K562 (cell line): ENCODE measurements at regions not wholly inside any gene's neighbourhood (a gene's known extent, or its start where the extent isn't known, plus 50 kb on each side); places are given as distances from the start of the nearest gene placed in this dataset.
"Not testable (repeated sequence)": the region's sequence is repeated elsewhere in the genome, so short reads cannot be mapped to it uniquely, and the experiment has no call there.

Source experiments
- ATAC-seq: fragments of 200-7000 bp; cut with Tn5 transposase; 3 replicates; pipeline ENCODE4 v1.9.1; 2020; ENCODE audit warnings: moderate library complexity
- BruUV-seq: library from RNA; stranded (reverse); fragments of 400-500 nt; replicated peaks from 2 replicates; lab custom pipeline; 2021; lab: Mats Ljungman, UMichigan
- CTCF ChIA-PET: fragments of 300-600 bp; formaldehyde crosslinking; extraction: SDS; loops from one replicate; lab custom pipeline; 2021; ENCODE audit warnings: low intra/inter-chr PET ratio; lab: Yijun Ruan, JAX
- POLR2A ChIA-PET: fragments of 300-600, 350-650 bp; sonication (Branson Sonifier 250); formaldehyde crosslinking; extraction: SDS; loops from one replicate; lab custom pipeline; 2021; ENCODE audit warnings: antibody characterized with exemption, inconsistent platforms; lab: Yijun Ruan, JAX
- DNase-seq, 4 experiments: peaks; one replicate each; pipeline versions ENCODE4 v3.0.0 to v3.0.0-alpha.2; 2011 to 2018; ENCODE audit warnings: low spot score in 3 of 4, mixed read lengths in 3 of 4; ENCODE audit errors: extremely low read depth in 1 of 4
- FAIRE-seq: peaks from 2 replicates; lab custom pipeline; 2011; peaks lifted over from hg19 to GRCh38; lab: Jason Lieb, UNC
- H2AFZ ChIP-seq: 2 replicates; pipeline ENCODE4 v1.6.0; 2011; ENCODE audit warnings: low read depth, low read length, control low read depth, inconsistent platforms
- H3K27ac ChIP-seq: fragments of 200-600 bp; 3 replicates; pipeline ENCODE4 v1.8.0; 2011; ENCODE audit warnings: low read depth, mild to moderate bottlenecking, control low read depth, inconsistent platforms, low read length, moderate library complexity, mixed read lengths; ENCODE audit errors: extremely low read depth
- H3K27me3 ChIP-seq, 2 experiments: fragments of 300-600 bp in 1 of 2; 2 replicates in 1 of 2; 3 replicates in 1 of 2; pipeline versions ENCODE4 v1.6.0 to v1.8.0; 2011; ENCODE audit warnings: inconsistent platforms in 2 of 2, low read length in 2 of 2, mild to moderate bottlenecking in 1 of 2, mixed read lengths in 1 of 2, moderate library complexity in 1 of 2; ENCODE audit not compliant: control insufficient read depth in 2 of 2, insufficient read depth in 2 of 2
- H3K36me3 ChIP-seq: fragments of 300-600 bp; 3 replicates; pipeline ENCODE4 v1.8.0; 2011; ENCODE audit warnings: mild to moderate bottlenecking, low read length, inconsistent platforms; ENCODE audit not compliant: control insufficient read depth, insufficient read depth
- H3K4me1 ChIP-seq, 2 experiments: fragments of 200-600 bp in 1 of 2; replicated peaks in 1 of 2; 2 replicates in 1 of 2; 3 replicates in 1 of 2; pipeline versions ENCODE4 v1.5.1 to v1.8.0; 2011; ENCODE audit warnings: inconsistent platforms in 2 of 2, low read length in 2 of 2, mild to moderate bottlenecking in 1 of 2, mixed read lengths in 1 of 2, moderate library complexity in 1 of 2; ENCODE audit not compliant: control insufficient read depth in 2 of 2, insufficient read depth in 2 of 2
- H3K4me2 ChIP-seq: 2 replicates; pipeline ENCODE4 v1.6.1; 2011; ENCODE audit warnings: low read length, control low read depth, inconsistent platforms, mixed read lengths; ENCODE audit not compliant: insufficient read depth
- H3K4me3 ChIP-seq: fragments of 200-600 bp; sonication (generic), shearing (Covaris generic); 2 replicates; pipeline ENCODE4 v1.5.1; 2016; ENCODE audit warnings: control low read depth, inconsistent platforms
- H3K79me2 ChIP-seq: fragments of 200-600 bp; 3 replicates; pipeline ENCODE4 v1.8.0; 2011; ENCODE audit warnings: low read length, inconsistent platforms; ENCODE audit not compliant: control insufficient read depth, insufficient read depth
- H3K9ac ChIP-seq, 2 experiments: 2 replicates each; pipeline versions ENCODE4 v1.6.0 to v1.6.1; 2011; ENCODE audit warnings: low read depth in 2 of 2, low read length in 2 of 2, control low read depth in 1 of 2, inconsistent platforms in 1 of 2, mild to moderate bottlenecking in 1 of 2, mixed read lengths in 1 of 2; ENCODE audit not compliant: insufficient read depth in 1 of 2
- H3K9me1 ChIP-seq: one replicate; pipeline ENCODE4 v1.6.0; 2011; ENCODE audit warnings: inconsistent platforms, mild to moderate bottlenecking, low read length, moderate library complexity; ENCODE audit not compliant: control insufficient read depth, insufficient read depth
- H3K9me3 ChIP-seq: replicated peaks from 2 replicates; pipeline ENCODE4 v1.5.1; 2011; ENCODE audit warnings: low read depth, low read length, inconsistent platforms; ENCODE audit not compliant: control insufficient read depth, insufficient read depth
- H4K20me1 ChIP-seq: replicated peaks from 2 replicates; pipeline ENCODE4 v1.6.1; 2011; ENCODE audit warnings: low read length, inconsistent platforms, mixed read lengths; ENCODE audit not compliant: control insufficient read depth, insufficient read depth
- ATF3 ChIP-seq, 2 experiments: fragments of 450-650 bp in 1 of 2; sonication (generic) in 1 of 2; formaldehyde crosslinking in 1 of 2; IDR thresholded peaks in 1 of 2; conservative IDR thresholded peaks in 1 of 2; 2 replicates each; pipeline versions ENCODE4 v1.6.1 to v1.8.1; 2016 to 2023; ENCODE audit warnings: mild to moderate bottlenecking in 2 of 2, moderate library complexity in 2 of 2, inconsistent platforms in 1 of 2, missing genetic modification reagents in 1 of 2
- ATF7 ChIP-seq: fragments of 450-650 bp; IDR thresholded peaks from 2 replicates; pipeline ENCODE4 v1.7.1; 2014; ENCODE audit warnings: mild to moderate bottlenecking, moderate library complexity
- NR2C1 ChIP-seq, 2 experiments: fragments of 450-650 bp; IDR thresholded peaks; 2 replicates each; pipeline ENCODE4 v1.6.1; 2017; ENCODE audit warnings: mild to moderate bottlenecking in 2 of 2, antibody characterized with exemption in 1 of 2, inconsistent platforms in 1 of 2, missing compliant biosample characterization in 1 of 2, missing genetic modification characterization in 1 of 2
- NR2C2 ChIP-seq, 2 experiments: fragments of 200-800 bp in 1 of 2; sonication (Bioruptor generic) in 1 of 2; sonication (generic) in 1 of 2; formaldehyde crosslinking in 1 of 2; IDR thresholded peaks; 2 replicates each; pipeline versions ENCODE4 v1.6.1 to v1.8.0; 2016 to 2022; ENCODE audit warnings: mild to moderate bottlenecking in 1 of 2, missing compliant biosample characterization in 1 of 2, missing genetic modification characterization in 1 of 2, missing genetic modification reagents in 1 of 2
- WGBS: fragments of 100-300 bp; shearing (Covaris generic); methylation state at CpG from one replicate; pipeline ENCODE4 v1.1.6; 2016; ENCODE audit warnings: low coverage, mixed read lengths; ENCODE audit not compliant: insufficient coverage; ENCODE audit errors: missing lambda C conversion rate; 5-methylcytosine and 5-hydroxymethylcytosine counted together
- in situ Hi-C: fragments of 300-500 bp; cut with MboI; formaldehyde crosslinking; loops from 4 replicates; pipeline ENCODE4 v1.15.0; 2018; ENCODE audit warnings: inconsistent platforms, mixed read lengths
- intact Hi-C: fragments of 100-400 bp; cut with micrococcal nuclease; formaldehyde crosslinking; loops from 2 replicates; pipeline ENCODE4 v1.14.2; 2022

- POLR2A ChIA-PET; FAIRE-seq; H3K27me3 ChIP-seq; H4K20me1 ChIP-seq; intact Hi-C loops; H3K4me1 ChIP-seq; H2AFZ ChIP-seq; H3K4me3 ChIP-seq; H3K79me2 ChIP-seq; H3K9me1 ChIP-seq; ATAC-seq; in situ Hi-C loops; H3K9me3 ChIP-seq; CTCF ChIA-PET; H3K9ac ChIP-seq; H3K36me3 ChIP-seq; BruUV-seq; DNase-seq; H3K4me2 ChIP-seq; TF ChIP-seq ATF3 (CRISPR knock-in tag; conservative IDR thresholded peaks at IDR 0.05); NR2C1 (IDR thresholded peaks at IDR 0.05); NR2C2 (CRISPR knock-in tag; IDR thresholded peaks at IDR 0.05): not testable (repeated sequence)
- TF ChIP-seq ATF3 (IDR thresholded peaks at IDR 0.05) (peak; percentile 38; the same call in 1 of the 2 replicates), NR2C1 (tag; IDR thresholded peaks at IDR 0.05) (0 out of 2 replicates have a peak, but pooled peaks have one; percentile 31), NR2C2 (tag; IDR thresholded peaks at IDR 0.05) (0 out of 2 replicates have a peak, but pooled peaks have one; percentile 21), ATF7 (peak; percentile 60; the same call in 1 of the 2 replicates)
- WGBS = 31% methylated on average over 3 of the region's 6 CpGs
- peak overlapping the region; percentile 33; the same call in 1 of the 3 replicates for H3K27ac ChIP-seq
Measured at GRCh38 chr9:63337899-63338604, 1947.0 kb downstream of the FOXD4L5 start.

GRCh38 chr9:63335286-63335685, 1949.7 kb downstream of the FOXD4L5 start:
- H3K9me3 ChIP-seq, H2AFZ ChIP-seq, POLR2A ChIA-PET, intact Hi-C loops, H3K36me3 ChIP-seq, H3K9ac ChIP-seq, H3K4me3 ChIP-seq, H3K4me1 ChIP-seq, ATAC-seq, H3K9me1 ChIP-seq, FAIRE-seq, BruUV-seq, H3K27me3 ChIP-seq, H3K27ac ChIP-seq, H3K79me2 ChIP-seq, DNase-seq, CTCF ChIA-PET, H4K20me1 ChIP-seq, H3K4me2 ChIP-seq, in situ Hi-C loops: not testable (repeated sequence)
- no CpG with 5 or more reads among the region's 3 CpGs for WGBS

- H3K79me2 ChIP-seq, CTCF ChIA-PET, BruUV-seq, H4K20me1 ChIP-seq, H3K36me3 ChIP-seq, H2AFZ ChIP-seq, FAIRE-seq, H3K9ac ChIP-seq, H3K9me1 ChIP-seq, H3K9me3 ChIP-seq, H3K27ac ChIP-seq, intact Hi-C loops, H3K4me2 ChIP-seq, H3K27me3 ChIP-seq, POLR2A ChIA-PET, H3K4me1 ChIP-seq, H3K4me3 ChIP-seq, ATAC-seq, in situ Hi-C loops, DNase-seq: not testable (repeated sequence)
- 14% methylated on average over 1 of the region's 4 CpGs for WGBS
Measured at GRCh38 chr9:63334187-63334586, 1950.8 kb downstream of the FOXD4L5 start.
